Karpas-422 (cell line): ENCODE measurements at regions not wholly inside any gene's neighbourhood (a gene's known extent, or its start where the extent isn't known, plus 50 kb on each side); places are given as distances from the start of the nearest gene placed in this dataset.
A peak's percentile ranks its signal among the peaks of the same experiment; 100 is the strongest.

ENCODE experiments used
- DNase-seq: peaks from one replicate; pipeline ENCODE4 v3.0.0-alpha.2; 2015
- H2AFZ ChIP-seq: fragments of 200-600 bp; sonication (generic); 2 replicates; pipeline ENCODE4 v1.6.1; 2014; ENCODE audit warnings: antibody characterized with exemption, low read length, mixed read lengths
- H3K27ac ChIP-seq: fragments of 200-600 bp; sonication (generic); 2 replicates; pipeline ENCODE4 v1.5.1; 2014; ENCODE audit warnings: mild to moderate bottlenecking, low read length, moderate library complexity
- H3K27me3 ChIP-seq: fragments of 200-600 bp; sonication (generic); 2 replicates; pipeline ENCODE4 v1.6.1; 2014; ENCODE audit warnings: low read length, mixed read lengths
- H3K36me3 ChIP-seq: fragments of 200-600 bp; sonication (generic); 2 replicates; pipeline ENCODE4 v1.6.1; 2014; ENCODE audit warnings: low read length, mixed read lengths; ENCODE audit not compliant: insufficient read depth
- H3K4me1 ChIP-seq: fragments of 200-600 bp; sonication (generic); 2 replicates; pipeline ENCODE4 v1.6.1; 2014; ENCODE audit warnings: mild to moderate bottlenecking, low read length, mixed read lengths
- H3K4me2 ChIP-seq: fragments of 200-600 bp; sonication (generic); 2 replicates; pipeline ENCODE4 v1.6.1; 2014; ENCODE audit warnings: low read length, low read depth, mild to moderate bottlenecking; ENCODE audit not compliant: poor library complexity, severe bottlenecking
- H3K4me3 ChIP-seq: fragments of 200-600 bp; sonication (generic); 2 replicates; pipeline ENCODE4 v1.5.1; 2014; ENCODE audit warnings: mild to moderate bottlenecking, antibody characterized with exemption, low read length, mixed read lengths
- H3K79me2 ChIP-seq: fragments of 200-600 bp; sonication (generic); 2 replicates; pipeline ENCODE4 v1.6.1; 2014; ENCODE audit warnings: mild to moderate bottlenecking, low read length, mixed read lengths
- H3K9ac ChIP-seq: fragments of 200-600 bp; sonication (generic); 2 replicates; pipeline ENCODE4 v1.6.0; 2014; ENCODE audit warnings: low read length
- H3K9me2 ChIP-seq: fragments of 200-600 bp; sonication (generic), shearing (Covaris generic); replicated peaks from 2 replicates; pipeline ENCODE4 v1.6.0; 2014; ENCODE audit warnings: mild to moderate bottlenecking, low read length, moderate library complexity; ENCODE audit not compliant: insufficient read depth
- H3K9me3 ChIP-seq: fragments of 300-700, 200-600 bp; sonication (generic); 2 replicates; pipeline ENCODE4 v1.6.1; 2014; ENCODE audit warnings: low read length, mixed read lengths
- H4K20me1 ChIP-seq: fragments of 200-600 bp; sonication (generic); 2 replicates; pipeline ENCODE4 v1.6.1; 2014; ENCODE audit warnings: mild to moderate bottlenecking, antibody characterized with exemption, low read length, low read depth; ENCODE audit not compliant: insufficient read depth

DNA sequence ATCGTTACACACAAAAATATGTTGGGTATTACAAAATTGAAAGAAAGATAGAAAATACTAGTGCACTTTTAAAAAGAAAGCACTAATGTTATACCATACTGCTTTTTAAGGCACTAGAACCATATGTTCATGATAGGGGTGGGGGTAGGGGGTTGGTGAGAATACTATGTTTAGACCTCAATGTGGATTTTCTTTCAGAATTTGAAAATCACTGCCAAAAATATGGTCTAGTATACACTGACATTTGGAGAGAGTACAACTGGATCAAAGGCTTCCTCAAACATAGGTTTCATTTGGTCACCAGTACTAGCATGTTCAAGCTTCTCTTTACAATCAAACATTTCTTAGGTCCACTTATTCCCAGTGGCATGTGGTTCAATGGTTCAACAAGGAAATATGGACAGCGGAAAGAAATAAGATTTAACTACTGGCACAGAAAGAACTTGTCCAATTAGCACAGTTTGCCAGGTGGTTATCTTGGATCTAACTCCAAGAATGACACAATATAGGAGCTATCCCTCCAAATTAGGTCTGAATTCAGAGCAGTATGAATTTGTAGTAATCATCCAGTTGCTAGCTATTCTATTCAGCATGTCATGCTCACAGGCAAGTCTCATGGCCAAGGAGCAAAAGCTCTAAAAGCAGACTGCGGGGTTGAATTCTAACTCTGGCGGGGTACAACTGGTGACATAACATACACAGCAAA, 139.3 kb downstream of the SLC24A2 start:
- no peaks in the 10 kb centered on the region for H4K20me1 ChIP-seq
- H3K4me3 ChIP-seq = no peak overlapping the region
- H3K27ac ChIP-seq = no peak overlapping the region
- no peak overlapping the region for H3K4me2 ChIP-seq
- H3K9me2 ChIP-seq = no peaks in the 10 kb centered on the region
- H3K36me3 ChIP-seq = no peaks in the 10 kb centered on the region
- H3K27me3 ChIP-seq = no peaks in the 10 kb centered on the region
- H3K79me2 ChIP-seq = no peaks in the 10 kb centered on the region
- no peaks in the 10 kb centered on the region for H3K9me3 ChIP-seq
- H3K4me1 ChIP-seq = no peaks in the 10 kb centered on the region
- H2AFZ ChIP-seq = no peak overlapping the region
- DNase-seq = no peak
- no peak overlapping the region for H3K9ac ChIP-seq

GRCh38 chr9:19648672-19649071, 140.2 kb downstream of the SLC24A2 start:
- no peaks in the 10 kb centered on the region for H3K9me2 ChIP-seq
- no peaks in the 10 kb centered on the region for H4K20me1 ChIP-seq
- no peaks in the 10 kb centered on the region for H3K79me2 ChIP-seq
- H3K9me3 ChIP-seq = no peaks in the 10 kb centered on the region
- H3K27ac ChIP-seq = no peak overlapping the region
- no peaks in the 10 kb centered on the region for H3K36me3 ChIP-seq
- H3K27me3 ChIP-seq = no peaks in the 10 kb centered on the region
- no peak overlapping the region for H2AFZ ChIP-seq
- no peak overlapping the region for H3K4me2 ChIP-seq
- no peak overlapping the region for H3K9ac ChIP-seq
- no peak overlapping the region for H3K4me3 ChIP-seq
- H3K4me1 ChIP-seq = no peaks in the 10 kb centered on the region
- no peak for DNase-seq

- Histone ChIP-seq H2AFZ (no peak overlapping the region), H3K9ac (no peak overlapping the region), H3K79me2 (no peaks in the 10 kb centered on the region), H4K20me1 (no peaks in the 10 kb centered on the region), H3K4me2 (no peak overlapping the region), H3K4me3 (no peak overlapping the region), H3K27ac (no peak overlapping the region), H3K27me3 (no peaks in the 10 kb centered on the region), H3K4me1 (no peaks in the 10 kb centered on the region), H3K9me3 (no peaks in the 10 kb centered on the region), H3K36me3 (no peaks in the 10 kb centered on the region), H3K9me2 (no peaks in the 10 kb centered on the region)
- DNase-seq = no peak
These were observed 145.0 kb downstream of the SLC24A2 start for GRCh38 chr9:19643875-19644274.

DNA sequence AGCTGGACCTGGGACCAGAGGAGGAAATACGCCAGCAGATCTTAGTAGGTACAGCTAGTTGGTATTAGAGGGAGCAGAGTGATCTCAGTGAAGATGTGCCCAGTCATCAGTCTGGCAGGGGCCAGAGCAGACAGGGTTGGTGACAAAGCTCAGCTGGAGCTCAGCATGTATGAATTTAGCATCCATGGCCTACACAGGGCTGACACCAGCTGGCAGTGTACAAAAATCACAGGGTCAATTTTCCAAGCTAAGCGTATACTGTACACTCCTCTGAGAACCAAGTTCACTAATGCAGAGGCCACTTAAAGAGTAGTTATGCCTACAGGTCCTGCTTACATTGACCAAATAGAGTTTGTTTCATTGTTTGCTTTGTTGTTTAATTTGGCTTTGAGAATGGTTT, 146.6 kb downstream of the SLC24A2 start:
- H3K4me1 ChIP-seq = no peaks in the 10 kb centered on the region

DNA sequence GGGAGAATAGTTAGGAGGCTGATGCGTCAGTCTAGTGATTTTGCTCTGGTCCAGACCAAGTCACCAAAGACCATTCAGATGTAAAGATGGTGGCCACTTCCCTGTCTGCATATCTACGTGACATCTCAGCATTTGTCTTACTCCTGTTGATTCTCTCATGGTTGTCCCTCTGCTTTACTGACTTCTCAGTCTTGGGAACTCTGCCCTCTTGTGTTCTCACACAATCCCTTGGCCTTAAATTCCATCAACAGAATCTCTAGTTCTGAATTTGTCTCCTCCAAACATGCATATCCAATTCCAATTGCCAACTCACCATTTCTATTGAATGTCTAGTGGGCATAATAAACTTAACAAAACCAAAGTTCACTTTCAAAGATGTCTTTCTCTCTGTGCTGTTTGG, 147.8 kb downstream of the SLC24A2 start:
- Histone ChIP-seq H3K79me2 (no peaks in the 10 kb centered on the region), H3K9me3 (no peaks in the 10 kb centered on the region), H3K9ac (no peak overlapping the region), H3K4me3 (no peak overlapping the region), H3K27ac (no peak overlapping the region), H3K4me2 (no peak overlapping the region), H3K4me1 (no peaks in the 10 kb centered on the region), H3K27me3 (no peaks in the 10 kb centered on the region), H3K9me2 (no peaks in the 10 kb centered on the region), H4K20me1 (no peaks in the 10 kb centered on the region), H3K36me3 (no peaks in the 10 kb centered on the region), H2AFZ (no peak overlapping the region)
- DNase-seq = peak; percentile 49

More for the DNA sequence above, 146.6 kb downstream of the SLC24A2 start:
- Histone ChIP-seq H2AFZ (no peak overlapping the region), H3K79me2 (no peaks in the 10 kb centered on the region), H3K27ac (no peak overlapping the region), H3K9me2 (no peaks in the 10 kb centered on the region), H3K27me3 (no peaks in the 10 kb centered on the region), H3K4me3 (no peak overlapping the region), H3K4me2 (no peak overlapping the region), H4K20me1 (no peaks in the 10 kb centered on the region), H3K36me3 (no peaks in the 10 kb centered on the region), H3K9ac (no peak overlapping the region), H3K9me3 (no peaks in the 10 kb centered on the region)
- DNase-seq = no peak

GRCh38 chr9:19640014-19640413, 148.8 kb downstream of the SLC24A2 start:
- Histone ChIP-seq H3K27me3 (no peaks in the 10 kb centered on the region), H3K9ac (no peak overlapping the region), H3K4me1 (no peaks in the 10 kb centered on the region), H3K4me3 (no peak overlapping the region), H3K4me2 (no peak overlapping the region), H4K20me1 (no peaks in the 10 kb centered on the region), H3K9me3 (no peaks in the 10 kb centered on the region), H3K9me2 (no peaks in the 10 kb centered on the region), H3K79me2 (no peaks in the 10 kb centered on the region), H3K36me3 (no peaks in the 10 kb centered on the region), H2AFZ (no peak overlapping the region), H3K27ac (no peak overlapping the region)
- no peak for DNase-seq

GRCh38 chr9:19637084-19637483, 151.8 kb downstream of the SLC24A2 start:
- H3K4me1 ChIP-seq = no peaks in the 10 kb centered on the region
- no peaks in the 10 kb centered on the region for H3K36me3 ChIP-seq
- H2AFZ ChIP-seq = no peak overlapping the region
- no peaks in the 10 kb centered on the region for H3K27me3 ChIP-seq
- H3K9ac ChIP-seq = no peak overlapping the region
- no peak overlapping the region for H3K4me3 ChIP-seq
- H4K20me1 ChIP-seq = no peaks in the 10 kb centered on the region
- no peaks in the 10 kb centered on the region for H3K9me2 ChIP-seq
- H3K79me2 ChIP-seq = no peaks in the 10 kb centered on the region
- no peak overlapping the region for H3K27ac ChIP-seq
- DNase-seq = no peak
- no peak overlapping the region for H3K4me2 ChIP-seq
- no peaks in the 10 kb centered on the region for H3K9me3 ChIP-seq

- no peak overlapping the region for H3K4me3 ChIP-seq
- H3K27ac ChIP-seq = no peak overlapping the region
- H3K9me2 ChIP-seq = no peaks in the 10 kb centered on the region
- H3K9me3 ChIP-seq = no peaks in the 10 kb centered on the region
- no peaks in the 10 kb centered on the region for H4K20me1 ChIP-seq
- H3K27me3 ChIP-seq = no peaks in the 10 kb centered on the region
- no peak overlapping the region for H2AFZ ChIP-seq
- H3K9ac ChIP-seq = no peak overlapping the region
- H3K79me2 ChIP-seq = no peaks in the 10 kb centered on the region
- DNase-seq = no peak
- H3K4me2 ChIP-seq = no peak overlapping the region
- H3K36me3 ChIP-seq = no peaks in the 10 kb centered on the region
- no peaks in the 10 kb centered on the region for H3K4me1 ChIP-seq
These were observed 154.0 kb downstream of the SLC24A2 start for GRCh38 chr9:19634881-19635280.
